HepG2 (cell line): ENCODE measurements at regions not wholly inside any gene's neighbourhood (a gene's known extent, or its start where the extent isn't known, plus 50 kb on each side); places are given as distances from the start of the nearest gene placed in this dataset.
A peak's percentile ranks its signal among the peaks of the same experiment; 100 is the strongest.

ENCODE experiments used
- ADNP ChIP-seq: sonication (generic); formaldehyde crosslinking; IDR thresholded peaks from 2 replicates; pipeline ENCODE4 v1.4.0; 2020; ENCODE audit warnings: missing genetic modification reagents
- ATF3 ChIP-seq: sonication (generic); formaldehyde crosslinking; IDR thresholded peaks from 2 replicates; pipeline ENCODE4 v1.4.0; 2020; ENCODE audit warnings: missing genetic modification reagents
- ATF4 ChIP-seq, 2 experiments: fragments of 450-650 bp in 1 of 2; sonication (generic) in 1 of 2; formaldehyde crosslinking; IDR thresholded peaks; 2 replicates each; pipeline versions ENCODE4 v1.5.0 to v1.8.0; 2020 to 2022; ENCODE audit warnings: mild to moderate bottlenecking in 1 of 2, missing genetic modification reagents in 1 of 2
- BCL6 ChIP-seq: IDR thresholded peaks from 2 replicates; pipeline ENCODE4 v1.6.1; 2016; ENCODE audit warnings: missing genetic modification reagents, missing compliant biosample characterization
- DNMT3B ChIP-seq: conservative IDR thresholded peaks from 2 replicates; pipeline ENCODE4 v1.6.1; 2016; ENCODE audit warnings: missing biosample characterization, control low read depth
- ELF4 ChIP-seq: sonication (generic); formaldehyde crosslinking; IDR thresholded peaks from 2 replicates; pipeline ENCODE4 v1.5.0; 2020; ENCODE audit warnings: missing genetic modification reagents, mild to moderate bottlenecking, moderate library complexity, borderline replicate concordance
- ETV5 ChIP-seq: IDR thresholded peaks from 2 replicates; pipeline ENCODE4 v1.6.1; 2018; ENCODE audit warnings: missing biosample characterization, missing genetic modification reagents, inconsistent platforms, borderline replicate concordance
- HOXA9 ChIP-seq: sonication (generic); formaldehyde crosslinking; IDR thresholded peaks from 2 replicates; pipeline ENCODE4 v1.8.1; 2022; ENCODE audit warnings: missing genetic modification reagents, mild to moderate bottlenecking, moderate library complexity, borderline replicate concordance
- ISL2 ChIP-seq: sonication (generic); formaldehyde crosslinking; IDR thresholded peaks from 2 replicates; pipeline ENCODE4 v1.5.0; 2020; ENCODE audit warnings: missing genetic modification reagents
- PLSCR1 ChIP-seq: sonication (generic); formaldehyde crosslinking; IDR thresholded peaks from 2 replicates; pipeline ENCODE4 v1.5.0; 2020; ENCODE audit warnings: missing genetic modification reagents, mild to moderate bottlenecking, borderline replicate concordance
- RARA ChIP-seq: IDR thresholded peaks from 2 replicates; pipeline ENCODE4 v1.6.1; 2016; ENCODE audit warnings: missing genetic modification reagents, missing compliant biosample characterization
- RNF2 ChIP-seq: fragments of 450-650 bp; conservative IDR thresholded peaks from 2 replicates; pipeline ENCODE4 v1.6.1; 2016; ENCODE audit warnings: low read depth
- SKI ChIP-seq: fragments of 450-650 bp; IDR thresholded peaks from one replicate; pipeline ENCODE4 v1.6.1; 2018; ENCODE audit warnings: mild to moderate bottlenecking; ENCODE audit not compliant: partially characterized antibody
- SMARCE1 ChIP-seq: fragments of 450-650 bp; IDR thresholded peaks from 2 replicates; pipeline ENCODE4 v1.6.1; 2017; ENCODE audit warnings: borderline replicate concordance
- ZBTB33 ChIP-seq: sonication (generic); formaldehyde crosslinking; IDR thresholded peaks from 2 replicates; pipeline ENCODE4 v1.4.0; 2020; ENCODE audit warnings: missing genetic modification reagents
- ZNF367 ChIP-seq: sonication (generic); formaldehyde crosslinking; IDR thresholded peaks from 2 replicates; pipeline ENCODE4 v1.4.0; 2020; ENCODE audit warnings: missing genetic modification reagents, borderline replicate concordance
- ZNF512B ChIP-seq: sonication (generic); formaldehyde crosslinking; IDR thresholded peaks from 2 replicates; pipeline ENCODE4 v1.5.1; 2020; ENCODE audit warnings: missing genetic modification reagents, mild to moderate bottlenecking, borderline replicate concordance
- ZNF644 ChIP-seq: IDR thresholded peaks from 2 replicates; pipeline ENCODE4 v1.6.1; 2016; ENCODE audit warnings: low read depth
- ZNF652 ChIP-seq: IDR thresholded peaks from 2 replicates; pipeline ENCODE4 v1.6.1; 2016; ENCODE audit warnings: low read depth, borderline replicate concordance
- ZNF7 ChIP-seq: IDR thresholded peaks from 2 replicates; pipeline ENCODE4 v1.6.1; 2016; ENCODE audit warnings: missing biosample characterization, missing genetic modification reagents
- ZNF709 ChIP-seq: sonication (generic); formaldehyde crosslinking; IDR thresholded peaks from 2 replicates; pipeline ENCODE4 v1.5.0; 2020; ENCODE audit warnings: mild to moderate bottlenecking, missing genetic modification reagents
- ZNF772 ChIP-seq: sonication (generic); formaldehyde crosslinking; IDR thresholded peaks from 2 replicates; pipeline ENCODE4 v1.5.0; 2020; ENCODE audit warnings: mild to moderate bottlenecking, missing genetic modification reagents
- ZNF878 ChIP-seq: sonication (generic); formaldehyde crosslinking; IDR thresholded peaks from 2 replicates; pipeline ENCODE4 v1.8.1; 2023; ENCODE audit warnings: mild to moderate bottlenecking, missing genetic modification reagents, moderate library complexity

GRCh38 chr20:56788041-56788670 lies 159.1 kb downstream of the TFAP2C start (continued):
- TF ChIP-seq ZNF367 (CRISPR knock-in tag) (no peak), ATF4 (CRISPR knock-in tag; IDR thresholded peaks at IDR 0.05) (peak in 1 of 2 experiments; percentile 54; a peak in 1 of 4 replicates), ZNF878 (CRISPR knock-in tag) (peak; percentile 40; the same call in 1 of the 2 replicates), ZNF512B (no peak), ZNF652 (CRISPR knock-in tag) (no peak), ELF4 (CRISPR knock-in tag) (no peak), ISL2 (CRISPR knock-in tag) (no peak), ATF3 (CRISPR knock-in tag) (peak; percentile 78), ZNF644 (CRISPR knock-in tag) (peak; percentile 82), PLSCR1 (CRISPR knock-in tag) (no peak), ZNF772 (CRISPR knock-in tag) (no peak), ETV5 (peak; percentile 33; the same call in 1 of the 2 replicates), SMARCE1 (no peak), RNF2 (peak; percentile 54; the same call in 1 of the 2 replicates), ZNF7 (no peak), ADNP (peak; percentile 86), DNMT3B (CRISPR knock-in tag) (0 out of 2 replicates have a peak, but pooled peaks have one; percentile 20), RARA (peak; percentile 53), BCL6 (CRISPR knock-in tag) (no peak), ZNF709 (CRISPR knock-in tag) (no peak), SKI (peak; percentile 50), ZBTB33 (CRISPR knock-in tag) (no peak), HOXA9 (no peak)
